Breast epithelium (tissue), 4 donors: ENCODE measurements at regions not wholly inside any gene's neighbourhood (a gene's known extent, or its start where the extent isn't known, plus 50 kb on each side); places are given as distances from the start of the nearest gene placed in this dataset.
A peak's percentile ranks its signal among the peaks of the same experiment; 100 is the strongest.

Experiments used
- DNase-seq, 2 donors: peaks; one replicate each; pipeline ENCODE4 v3.0.0-alpha.2; 2019; ENCODE audit warnings: low spot score in 2 of 2
- H3K27ac ChIP-seq, 2 donors: fragments of 200-600 bp; sonication (generic) in 1 of 2; one replicate each; pipeline ENCODE4 v1.5.1; 2016 to 2019; ENCODE audit warnings: mild to moderate bottlenecking in 1 of 2
- H3K27me3 ChIP-seq, 2 donors: fragments of 200-600 bp; sonication (generic) in 1 of 2; one replicate each; pipeline versions ENCODE4 v1.5.1 to v1.6.0; 2017 to 2019; ENCODE audit warnings: control low read depth in 1 of 2, mild to moderate bottlenecking in 1 of 2
- H3K36me3 ChIP-seq: fragments of 200-600 bp; one replicate; pipeline ENCODE4 v1.5.1; 2019
- H3K4me1 ChIP-seq, 2 donors: fragments of 200-600 bp; sonication (generic); one replicate each; pipeline ENCODE4 v1.5.1; 2016 to 2019; ENCODE audit warnings: control low read depth in 1 of 2
- H3K4me3 ChIP-seq, 3 donors: fragments of 200-600 bp; sonication (generic); 1 replicate in 2 of 3; 2 replicates in 1 of 3; pipeline ENCODE4 v1.5.1; 2016 to 2019; ENCODE audit warnings: mild to moderate bottlenecking in 3 of 3, moderate library complexity in 2 of 3
- H3K9me3 ChIP-seq, 2 donors: fragments of 200-600 bp; sonication (generic) in 1 of 2; one replicate each; pipeline ENCODE4 v1.5.1; 2016 to 2019; ENCODE audit warnings: control low read depth in 1 of 2
- CTCF ChIP-seq, 3 donors: fragments of 450-650 bp; IDR thresholded peaks; one replicate each; pipeline ENCODE4 v1.5.1; 2016 to 2017; ENCODE audit warnings: antibody characterized with exemption in 3 of 3, mild to moderate bottlenecking in 3 of 3, moderate library complexity in 3 of 3
- POLR2A ChIP-seq: fragments of 450-650 bp; IDR thresholded peaks from one replicate; pipeline ENCODE4 v1.6.1; 2016; ENCODE audit warnings: antibody characterized with exemption, mild to moderate bottlenecking, moderate library complexity
- POLR2AphosphoS5 ChIP-seq, 3 donors: sonication (generic); formaldehyde crosslinking; IDR thresholded peaks; one replicate each; pipeline ENCODE4 v1.6.1; 2017; ENCODE audit warnings: antibody characterized with exemption in 3 of 3
- intact Hi-C: fragments of 100-400 bp; cut with DNase I; formaldehyde crosslinking; loops from one replicate; pipeline ENCODE4 v1.15.1; 2023; ENCODE audit warnings: low total_unique reads

GRCh38 chr2:176639016-176639343 lies 369.7 kb downstream of the MTX2 start:
- intact Hi-C loops: loop anchor here (5.0 kb wide), 1 partner anchor 502 kb away; no protein-coding TSS in a partner anchor
- TF ChIP-seq POLR2A (no peak), POLR2AphosphoS5 (IDR thresholded peaks at IDR 0.05) (no peak), CTCF (IDR thresholded peaks at IDR 0.05) (no peak)
- Histone ChIP-seq H3K9me3 (no peaks in the 10 kb centered on the region), H3K27me3 (peaks cover 0 to 33% of the 10 kb centered on the region in 2 donors), H3K36me3 (no peaks in the 10 kb centered on the region), H3K4me3 (no peak overlapping the region), H3K4me1 (no peaks in the 10 kb centered on the region), H3K27ac (no peak overlapping the region)
- no peak for DNase-seq

GRCh38 chr2:176639671-176640070 lies 370.4 kb downstream of the MTX2 start:
- TF ChIP-seq CTCF (IDR thresholded peaks at IDR 0.05): no peak
- no peak for TF ChIP-seq POLR2AphosphoS5 (IDR thresholded peaks at IDR 0.05)
- TF ChIP-seq POLR2A: no peak
- Histone ChIP-seq H3K9me3 (no peaks in the 10 kb centered on the region), H3K27me3 (peaks cover 0 to 33% of the 10 kb centered on the region in 2 donors), H3K4me1 (no peaks in the 10 kb centered on the region), H3K36me3 (no peaks in the 10 kb centered on the region), H3K4me3 (no peak overlapping the region), H3K27ac (no peak overlapping the region)
- intact Hi-C loops: loop anchor here (5.0 kb wide), 1 partner anchor 502 kb away; no protein-coding TSS in a partner anchor
- no peak for DNase-seq

- Histone ChIP-seq H3K27ac (no peak overlapping the region), H3K9me3 (no peaks in the 10 kb centered on the region), H3K36me3 (no peaks in the 10 kb centered on the region), H3K4me1 (no peaks in the 10 kb centered on the region), H3K4me3 (no peak overlapping the region), H3K27me3 (peaks cover 0 to 36% of the 10 kb centered on the region in 2 donors)
- intact Hi-C loops: no loop called here
- TF ChIP-seq CTCF (IDR thresholded peaks at IDR 0.05) (no peak), POLR2AphosphoS5 (IDR thresholded peaks at IDR 0.05) (no peak), POLR2A (no peak)
- DNase-seq: no peak
Measured at GRCh38 chr2:176641436-176641835, 372.2 kb downstream of the MTX2 start.

- intact Hi-C loops: no loop called here
- no peaks in the 10 kb centered on the region for H3K9me3 ChIP-seq
- TF ChIP-seq POLR2A (no peak), POLR2AphosphoS5 (IDR thresholded peaks at IDR 0.05) (no peak), CTCF (IDR thresholded peaks at IDR 0.05) (no peak)
- no peaks in the 10 kb centered on the region for H3K36me3 ChIP-seq
- peaks cover 0 to 37% of the 10 kb centered on the region in 2 donors for H3K27me3 ChIP-seq
- no peak overlapping the region for H3K27ac ChIP-seq
- DNase-seq: no peak
- H3K4me3 ChIP-seq: no peak overlapping the region
- no peaks in the 10 kb centered on the region for H3K4me1 ChIP-seq
Measured at GRCh38 chr2:176642074-176642473, 372.8 kb downstream of the MTX2 start.

- Histone ChIP-seq H3K36me3 (no peaks in the 10 kb centered on the region), H3K4me3 (no peak overlapping the region), H3K27me3 (peaks cover 0 to 28% of the 10 kb centered on the region in 2 donors), H3K4me1 (no peaks in the 10 kb centered on the region), H3K9me3 (no peaks in the 10 kb centered on the region), H3K27ac (no peak overlapping the region)
- TF ChIP-seq POLR2AphosphoS5 (IDR thresholded peaks at IDR 0.05) (peak in 1 of 3 donors; percentile 25), CTCF (IDR thresholded peaks at IDR 0.05) (no peak)
- intact Hi-C loops: no loop called here
- no peak for DNase-seq
Measured at GRCh38 chr2:176643646-176644045, 374.4 kb downstream of the MTX2 start.
